NCI-H2171 (cell line): ENCODE measurements at regions not wholly inside any gene's neighbourhood (a gene's known extent, or its start where the extent isn't known, plus 50 kb on each side); places are given as distances from the start of the nearest gene placed in this dataset.

ENCODE experiments used
- DNase-seq: peaks from one replicate; lab custom pipeline; 2025; lab: John Stamatoyannopoulos, UW

- DNase-seq = no peak
These were observed 207.9 kb downstream of the NUAK1 start for GRCh38 chr12:105930557-105931503.

- DNase-seq = no peak
These were observed 206.8 kb downstream of the NUAK1 start for GRCh38 chr12:105931762-105932570.

GRCh38 chr12:105933671-105934665 is 204.8 kb downstream of the NUAK1 start:
- no peak for DNase-seq

- no peak for DNase-seq
These were observed 203.6 kb downstream of the NUAK1 start for GRCh38 chr12:105935106-105935505.

- no peak for DNase-seq
These were observed 202.8 kb downstream of the NUAK1 start for GRCh38 chr12:105935981-105936380.

GRCh38 chr12:105936496-105936895 is 202.3 kb downstream of the NUAK1 start:
- no peak for DNase-seq

GRCh38 chr12:105937009-105937408 is 201.7 kb downstream of the NUAK1 start:
- no peak for DNase-seq

GRCh38 chr12:105939181-105939721 is 199.5 kb downstream of the NUAK1 start:
- no peak for DNase-seq

- no peak for DNase-seq
These were observed 196.5 kb downstream of the NUAK1 start for GRCh38 chr12:105942281-105942680.

- DNase-seq = no peak
These were observed 195.2 kb downstream of the NUAK1 start for GRCh38 chr12:105943525-105943924.

- DNase-seq = no peak
These were observed 194.1 kb downstream of the NUAK1 start for GRCh38 chr12:105944628-105945027.

- DNase-seq = no peak
These were observed 192.9 kb downstream of the NUAK1 start for GRCh38 chr12:105945880-105946279.

GRCh38 chr12:105946493-105946901 is 192.3 kb downstream of the NUAK1 start:
- no peak for DNase-seq

- no peak for DNase-seq
These were observed 190.8 kb downstream of the NUAK1 start for GRCh38 chr12:105947906-105948305.

- DNase-seq = no peak
These were observed 190.4 kb downstream of the NUAK1 start for GRCh38 chr12:105948331-105948730.

- no peak for DNase-seq
These were observed 189.4 kb downstream of the NUAK1 start for GRCh38 chr12:105949391-105949790.

- DNase-seq = no peak
These were observed 187.0 kb downstream of the NUAK1 start for GRCh38 chr12:105951732-105952131.

- DNase-seq = no peak
These were observed 183.5 kb downstream of the NUAK1 start for GRCh38 chr12:105954951-105955931.

GRCh38 chr12:105955976-105956375 is 182.8 kb downstream of the NUAK1 start:
- no peak for DNase-seq
